ENCODE measurements at regions not wholly inside any gene's neighbourhood (a gene's known extent, or its start where the extent isn't known, plus 50 kb on each side); places are given as distances from the start of the nearest gene placed in this dataset.

DNA sequence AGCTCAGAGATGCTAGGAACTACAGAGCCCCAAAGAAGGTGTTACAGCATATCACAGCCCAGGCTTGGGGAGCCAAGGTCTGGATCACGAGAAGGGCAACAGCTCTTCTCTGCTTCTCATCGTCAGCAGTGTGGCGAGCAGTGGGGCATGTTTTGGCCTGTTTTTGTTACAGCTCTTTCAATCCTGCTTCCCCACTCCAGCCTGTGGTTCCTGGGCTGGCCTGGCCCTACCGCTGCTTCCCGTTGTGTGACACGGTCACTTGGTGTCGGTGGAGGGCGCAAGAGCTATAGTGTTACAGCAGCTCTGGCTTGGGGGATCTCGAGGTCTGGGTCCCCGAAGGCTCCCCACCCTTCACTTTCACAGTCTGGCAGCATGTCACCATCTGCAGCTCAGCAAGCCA is 870.2 kb downstream of the CBLN2 start:
- DNase-seq = no peak
- CTCF ChIA-PET = no interaction called here
- Histone ChIP-seq H3K27ac (ENCODE audit: low read depth, low read length) (no peak overlapping the region), H3K36me3 (ENCODE audit: control insufficient read depth in 2 of 3, insufficient read depth in 3 of 3, low read length in 3 of 3) (no peaks in the 10 kb centered on the region), H3K9me3 (ENCODE audit: control insufficient read depth in 2 of 3, low read length in 3 of 3) (no peaks in the 10 kb centered on the region), H3K27me3 (ENCODE audit: control insufficient read depth in 2 of 2, insufficient read depth in 2 of 2, low read length in 2 of 2) (no peaks in the 10 kb centered on the region), H3K4me3 (ENCODE audit: low read length) (no peak overlapping the region), H3K4me1 (ENCODE audit: control insufficient read depth in 2 of 2, insufficient read depth in 2 of 2, low read length in 2 of 2) (no peaks in the 10 kb centered on the region)
- Mint-ChIP-seq H3K9me3 (peaks cover 0 to 5% (median 0%) of the 10 kb centered on the region in 11 donors), H3K27me3 (peaks cover 0 to under 1% (median 0%) of the 10 kb centered on the region in 5 donors), H3K4me3 (no peak overlapping the region), H3K36me3 (no peaks in the 10 kb centered on the region), H3K4me1 (no peaks in the 10 kb centered on the region), H3K27ac (no peak overlapping the region)
- POLR2A ChIA-PET = no interaction called here
- intact Hi-C loops (cut with micrococcal nuclease) = no loop called here
- no peak for ATAC-seq

DNA sequence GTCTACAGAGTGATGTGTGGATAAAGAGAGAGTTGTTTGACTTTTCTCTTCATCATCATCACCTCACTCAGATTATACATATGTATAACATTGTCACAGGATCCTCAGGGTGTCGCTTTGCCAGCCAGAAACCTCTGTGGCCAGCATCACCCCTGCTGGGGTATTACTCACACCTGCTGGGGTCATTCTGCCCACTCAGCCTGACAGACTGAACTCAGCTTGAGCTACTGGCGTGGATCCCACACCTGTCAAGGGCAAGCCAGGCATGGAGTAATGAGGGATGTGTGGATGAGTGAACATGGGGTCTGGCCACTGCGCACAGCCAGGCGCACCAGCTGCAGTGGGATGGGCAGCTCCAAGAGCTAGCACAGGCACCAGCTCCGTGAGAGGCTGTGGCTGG is 870.6 kb downstream of the CBLN2 start:
- no peak overlapping the region for H3K4me3 Mint-ChIP-seq
- Histone ChIP-seq H3K36me3 (ENCODE audit: control insufficient read depth in 2 of 3, insufficient read depth in 3 of 3, low read length in 3 of 3) (no peaks in the 10 kb centered on the region), H3K27ac (ENCODE audit: low read depth, low read length) (no peak overlapping the region), H3K4me3 (ENCODE audit: low read length) (no peak overlapping the region), H3K27me3 (ENCODE audit: control insufficient read depth in 2 of 2, insufficient read depth in 2 of 2, low read length in 2 of 2) (no peaks in the 10 kb centered on the region), H3K9me3 (ENCODE audit: control insufficient read depth in 2 of 3, low read length in 3 of 3) (no peaks in the 10 kb centered on the region), H3K4me1 (ENCODE audit: control insufficient read depth in 2 of 2, insufficient read depth in 2 of 2, low read length in 2 of 2) (no peaks in the 10 kb centered on the region)
- ChIA-PET POLR2A (no interaction called here), CTCF (no interaction called here)
- H3K36me3 Mint-ChIP-seq = no peaks in the 10 kb centered on the region
- H3K27me3 Mint-ChIP-seq = no peaks in the 10 kb centered on the region
- DNase-seq = no peak
- H3K9me3 Mint-ChIP-seq = peaks cover 0 to 5% (median 0%) of the 10 kb centered on the region in 11 donors
- H3K27ac Mint-ChIP-seq = no peak overlapping the region
- intact Hi-C loops (cut with micrococcal nuclease) = no loop called here
- no peaks in the 10 kb centered on the region for H3K4me1 Mint-ChIP-seq
- no peak for ATAC-seq

DNA sequence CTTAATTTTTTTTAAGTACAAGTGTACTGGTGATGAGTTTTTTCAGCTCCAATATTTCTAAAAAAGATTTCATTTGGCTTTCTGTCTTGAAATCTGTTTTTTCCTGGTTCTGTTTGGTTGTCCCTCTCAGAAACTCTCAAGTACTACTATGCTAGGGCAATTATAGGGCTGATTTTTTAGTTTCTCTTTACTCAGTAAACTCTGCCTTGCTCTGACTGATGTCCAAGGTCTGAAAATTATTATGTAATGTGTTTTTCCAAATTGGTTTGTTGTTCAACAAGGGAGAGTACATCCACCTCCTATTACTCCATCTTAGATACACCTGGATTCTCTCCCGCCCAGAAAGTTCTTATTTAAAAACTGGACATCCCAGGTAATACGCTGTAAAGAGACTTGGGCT is 877.7 kb downstream of the CBLN2 start:
- Histone ChIP-seq H3K4me3 (ENCODE audit: low read length) (no peak overlapping the region), H3K36me3 (ENCODE audit: control insufficient read depth in 2 of 3, insufficient read depth in 3 of 3, low read length in 3 of 3) (no peaks in the 10 kb centered on the region), H3K9me3 (ENCODE audit: control insufficient read depth in 2 of 3, low read length in 3 of 3) (no peaks in the 10 kb centered on the region), H3K27ac (ENCODE audit: low read depth, low read length) (no peak overlapping the region), H3K27me3 (ENCODE audit: control insufficient read depth in 2 of 2, insufficient read depth in 2 of 2, low read length in 2 of 2) (no peaks in the 10 kb centered on the region), H3K4me1 (ENCODE audit: control insufficient read depth in 2 of 2, insufficient read depth in 2 of 2, low read length in 2 of 2) (no peaks in the 10 kb centered on the region)
- Mint-ChIP-seq H3K27me3 (peaks cover 0 to 5% (median 0%) of the 10 kb centered on the region in 5 donors), H3K4me3 (no peak overlapping the region), H3K27ac (no peak overlapping the region), H3K9me3 (peaks cover 0 to 5% (median 0%) of the 10 kb centered on the region in 11 donors), H3K4me1 (no peaks in the 10 kb centered on the region), H3K36me3 (no peaks in the 10 kb centered on the region)
- DNase-seq (no peak), ATAC-seq (no peak)
- ChIA-PET POLR2A (no interaction called here), CTCF (no interaction called here)
- intact Hi-C loops (cut with micrococcal nuclease) = no loop called here

DNA sequence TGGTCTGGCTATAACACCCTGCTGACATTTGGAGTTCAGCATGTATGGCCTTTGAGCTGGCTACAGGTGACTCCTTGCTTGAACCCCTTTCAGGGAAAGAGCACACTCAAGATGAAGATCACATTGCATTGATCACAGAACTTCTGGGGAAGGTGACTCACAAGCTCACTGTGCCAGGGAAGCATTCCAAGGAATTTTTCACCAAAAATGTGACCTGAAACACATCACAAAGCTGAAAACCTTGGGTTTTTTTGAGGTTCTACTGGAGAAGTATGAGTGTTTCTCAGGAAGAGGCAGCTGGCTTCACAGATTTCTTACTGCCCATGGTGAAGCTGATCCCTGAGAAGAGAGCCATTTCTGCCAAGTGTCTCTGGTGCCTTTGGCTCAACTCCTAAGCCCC is 879.0 kb downstream of the CBLN2 start:
- intact Hi-C loops (cut with micrococcal nuclease) = no loop called here

DNA sequence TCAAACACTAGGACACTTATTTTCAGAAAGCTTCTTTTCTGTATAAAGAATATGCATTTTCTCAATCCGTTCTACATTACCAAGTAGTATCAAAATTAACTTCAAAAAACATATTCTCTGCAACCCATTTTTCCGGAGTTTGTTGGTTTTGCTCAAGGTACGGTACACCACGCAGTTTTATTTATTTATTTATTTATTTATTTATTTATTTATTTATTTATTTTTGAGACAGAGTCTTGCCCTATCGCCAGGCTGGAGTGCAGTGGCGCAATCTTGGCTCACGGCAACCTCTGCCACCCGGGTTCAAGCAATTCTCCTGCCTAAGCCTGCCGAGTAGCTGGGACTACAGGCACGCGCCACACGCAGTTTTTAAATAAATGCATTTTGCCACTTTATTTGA is 900.3 kb downstream of the CBLN2 start:
- ATAC-seq = no peak
- H3K4me1 ChIP-seq (ENCODE audit: control insufficient read depth in 2 of 2, insufficient read depth in 2 of 2, low read length in 2 of 2) = no peaks in the 10 kb centered on the region
- Mint-ChIP-seq H3K36me3 (no peaks in the 10 kb centered on the region), H3K27ac (no peak overlapping the region), H3K4me1 (peaks cover 0 to 2% (median 0%) of the 10 kb centered on the region in 7 donors), H3K9me3 (peaks cover 0 to 2% (median 0%) of the 10 kb centered on the region in 11 donors), H3K4me3 (no peak overlapping the region), H3K27me3 (no peaks in the 10 kb centered on the region)
- intact Hi-C loops (cut with micrococcal nuclease) = no loop called here
- no peak overlapping the region for H3K27ac ChIP-seq (ENCODE audit: low read depth, low read length)
- H3K4me3 ChIP-seq (ENCODE audit: low read length) = no peak overlapping the region
- H3K36me3 ChIP-seq (ENCODE audit: control insufficient read depth in 2 of 3, insufficient read depth in 3 of 3, low read length in 3 of 3) = no peaks in the 10 kb centered on the region
- DNase-seq = no peak
- no peaks in the 10 kb centered on the region for H3K9me3 ChIP-seq (ENCODE audit: control insufficient read depth in 2 of 3, low read length in 3 of 3)
- H3K27me3 ChIP-seq (ENCODE audit: control insufficient read depth in 2 of 2, insufficient read depth in 2 of 2, low read length in 2 of 2) = no peaks in the 10 kb centered on the region
- CTCF ChIA-PET = no interaction called here
- POLR2A ChIA-PET = no interaction called here

More for the DNA sequence above, 879.0 kb downstream of the CBLN2 start:
- Histone ChIP-seq H3K4me1 (ENCODE audit: control insufficient read depth in 2 of 2, insufficient read depth in 2 of 2, low read length in 2 of 2) (no peaks in the 10 kb centered on the region), H3K36me3 (ENCODE audit: control insufficient read depth in 2 of 3, insufficient read depth in 3 of 3, low read length in 3 of 3) (no peaks in the 10 kb centered on the region), H3K27ac (ENCODE audit: low read depth, low read length) (no peak overlapping the region), H3K4me3 (ENCODE audit: low read length) (no peak overlapping the region), H3K27me3 (ENCODE audit: control insufficient read depth in 2 of 2, insufficient read depth in 2 of 2, low read length in 2 of 2) (peaks cover 0 to 2% of the 10 kb centered on the region in 2 donors), H3K9me3 (ENCODE audit: control insufficient read depth in 2 of 3, low read length in 3 of 3) (no peaks in the 10 kb centered on the region)
- Mint-ChIP-seq H3K27ac (no peak overlapping the region), H3K27me3 (peaks cover 0 to 5% (median 0%) of the 10 kb centered on the region in 5 donors), H3K9me3 (peaks cover 0 to 8% (median 0%) of the 10 kb centered on the region in 11 donors), H3K4me3 (no peak overlapping the region), H3K4me1 (no peaks in the 10 kb centered on the region), H3K36me3 (no peaks in the 10 kb centered on the region)
- ATAC-seq (no peak), DNase-seq (no peak)
- ChIA-PET CTCF (interaction anchor here (0.6 kb wide), 1 partner anchor 157 kb away, joined by 3 read pairs; no protein-coding TSS in a partner anchor), POLR2A (no interaction called here)

DNA sequence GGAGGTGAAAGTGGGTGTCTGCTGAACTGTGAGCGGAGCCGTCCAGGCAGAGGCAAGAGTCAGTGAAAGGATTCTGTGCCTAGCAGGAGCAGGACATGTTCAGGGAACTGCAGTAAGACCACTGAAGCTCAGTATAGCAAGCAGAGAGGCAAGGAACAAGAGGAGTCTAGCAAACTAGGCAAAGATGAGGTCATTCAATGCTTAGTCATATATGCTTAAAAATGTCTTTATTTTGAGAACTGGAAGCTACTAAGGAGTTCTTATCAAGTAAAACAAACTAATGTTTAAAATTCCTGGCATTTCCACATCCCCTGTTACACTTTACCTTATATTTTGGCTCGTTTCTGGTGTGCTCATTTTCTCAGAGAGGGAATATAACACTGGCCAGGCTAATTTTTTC is 913.4 kb downstream of the CBLN2 start:
- no peaks in the 10 kb centered on the region for H3K36me3 Mint-ChIP-seq
- H3K9me3 Mint-ChIP-seq = no peaks in the 10 kb centered on the region
- Histone ChIP-seq H3K4me1 (ENCODE audit: control insufficient read depth in 2 of 2, insufficient read depth in 2 of 2, low read length in 2 of 2) (no peaks in the 10 kb centered on the region), H3K9me3 (ENCODE audit: control insufficient read depth in 2 of 3, low read length in 3 of 3) (no peaks in the 10 kb centered on the region), H3K27me3 (ENCODE audit: control insufficient read depth in 2 of 2, insufficient read depth in 2 of 2, low read length in 2 of 2) (no peaks in the 10 kb centered on the region), H3K36me3 (ENCODE audit: control insufficient read depth in 2 of 3, insufficient read depth in 3 of 3, low read length in 3 of 3) (no peaks in the 10 kb centered on the region), H3K4me3 (ENCODE audit: low read length) (no peak overlapping the region), H3K27ac (ENCODE audit: low read depth, low read length) (no peak overlapping the region)
- ATAC-seq (no peak), DNase-seq (no peak)
- H3K4me1 Mint-ChIP-seq = peaks cover 0 to 2% (median 0%) of the 10 kb centered on the region in 7 donors
- no peak overlapping the region for H3K4me3 Mint-ChIP-seq
- CTCF ChIA-PET = no interaction called here
- H3K27ac Mint-ChIP-seq = no peak overlapping the region
- intact Hi-C loops (cut with micrococcal nuclease) = no loop called here
- H3K27me3 Mint-ChIP-seq = no peaks in the 10 kb centered on the region
- POLR2A ChIA-PET = no interaction called here

DNA sequence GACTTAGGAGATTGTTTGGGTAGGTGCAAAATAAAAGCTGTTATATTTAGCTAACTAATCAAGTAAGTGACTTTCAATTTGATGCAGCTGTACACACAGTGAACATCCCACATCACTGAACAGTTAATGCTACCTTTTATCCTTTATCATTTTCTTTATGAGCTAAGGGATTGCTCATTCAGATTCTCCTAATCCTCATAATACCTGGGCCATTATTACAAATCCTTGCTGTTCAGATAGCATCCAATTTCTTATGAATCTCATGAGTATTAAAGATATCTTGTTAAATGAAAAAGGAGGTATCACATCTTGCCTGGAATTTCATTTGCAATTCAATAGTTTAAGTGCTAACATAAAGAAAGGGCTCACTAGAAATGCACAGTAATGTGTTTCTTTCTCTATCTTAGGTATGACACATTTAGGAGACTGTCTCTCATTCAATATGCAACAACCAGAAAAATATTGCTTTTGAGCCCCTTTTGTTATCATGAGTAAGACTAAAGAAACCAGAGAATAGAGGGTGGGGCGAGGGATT is 918.5 kb downstream of the CBLN2 start:
- intact Hi-C loops (cut with micrococcal nuclease) = no loop called here
- H3K4me3 Mint-ChIP-seq = no peak overlapping the region
- DNase-seq (no peak), ATAC-seq (no peak)
- Histone ChIP-seq H3K4me1 (ENCODE audit: control insufficient read depth in 2 of 2, insufficient read depth in 2 of 2, low read length in 2 of 2) (no peaks in the 10 kb centered on the region), H3K9me3 (ENCODE audit: control insufficient read depth in 2 of 3, low read length in 3 of 3) (no peaks in the 10 kb centered on the region), H3K36me3 (ENCODE audit: control insufficient read depth in 2 of 3, insufficient read depth in 3 of 3, low read length in 3 of 3) (no peaks in the 10 kb centered on the region), H3K27me3 (ENCODE audit: control insufficient read depth in 2 of 2, insufficient read depth in 2 of 2, low read length in 2 of 2) (no peaks in the 10 kb centered on the region), H3K4me3 (ENCODE audit: low read length) (no peak overlapping the region), H3K27ac (ENCODE audit: low read depth, low read length) (no peak overlapping the region)
- H3K4me1 Mint-ChIP-seq = peaks cover 0 to 2% (median 0%) of the 10 kb centered on the region in 7 donors
- no peaks in the 10 kb centered on the region for H3K36me3 Mint-ChIP-seq
- peaks cover 0 to 3% (median 0%) of the 10 kb centered on the region in 11 donors for H3K9me3 Mint-ChIP-seq
- ChIA-PET CTCF (no interaction called here), POLR2A (no interaction called here)
- H3K27ac Mint-ChIP-seq = no peak overlapping the region
- peaks cover 0 to 8% (median 0%) of the 10 kb centered on the region in 5 donors for H3K27me3 Mint-ChIP-seq

Data from naive thymus-derived CD4-positive, alpha-beta T cell (primary cell).